H1 (cell line): ENCODE measurements at regions not wholly inside any gene's neighbourhood (a gene's known extent, or its start where the extent isn't known, plus 50 kb on each side); places are given as distances from the start of the nearest gene placed in this dataset.

Experiments
- CTCF ChIA-PET: fragments of 300-600 bp; sonication (Branson Sonifier 250); formaldehyde crosslinking; loops from one replicate; lab custom pipeline; 2021; ENCODE audit not compliant: partially characterized antibody; lab: Charles Lee
- POLR2A ChIA-PET: fragments of 300-600 bp; sonication (Branson Sonifier 250); formaldehyde crosslinking; loops from one replicate; lab custom pipeline; 2021; ENCODE audit warnings: inconsistent platforms; ENCODE audit not compliant: partially characterized antibody; lab: Charles Lee
- DNase-seq, 2 experiments: peaks; one replicate each; pipeline versions ENCODE4 v3.0.0 to v3.0.0-alpha.2; 2010 to 2022; ENCODE audit warnings: low spot score in 2 of 2, low read depth in 1 of 2, mixed read lengths in 1 of 2
- FAIRE-seq: peaks from 2 replicates; lab custom pipeline; 2011; peaks lifted over from hg19 to GRCh38; lab: Jason Lieb, UNC
- H2AFZ ChIP-seq: 2 replicates; pipeline ENCODE4 v1.8.1; 2012; ENCODE audit warnings: low read length, inconsistent platforms
- H2AK5ac ChIP-seq: 2 replicates; pipeline ENCODE4 v1.6.1; 2013; ENCODE audit warnings: low read depth, low read length
- H2BK120ac ChIP-seq: replicated peaks from 2 replicates; pipeline ENCODE3; 2013; ENCODE audit warnings: low read depth, low read length, inconsistent platforms
- H2BK12ac ChIP-seq: 2 replicates; pipeline ENCODE4 v1.6.1; 2013; ENCODE audit warnings: low read depth, low read length
- H2BK15ac ChIP-seq: 2 replicates; pipeline ENCODE4 v1.6.1; 2013; ENCODE audit warnings: low read length
- H2BK20ac ChIP-seq: 2 replicates; pipeline ENCODE4 v1.6.1; 2013; ENCODE audit warnings: low read length
- H2BK5ac ChIP-seq: 2 replicates; pipeline ENCODE4 v1.6.1; 2013; ENCODE audit warnings: low read depth, low read length
- H3K14ac ChIP-seq: 2 replicates; pipeline ENCODE4 v1.6.1; 2013; ENCODE audit warnings: inconsistent platforms; ENCODE audit not compliant: insufficient read length
- H3K18ac ChIP-seq: 2 replicates; pipeline ENCODE4 v1.6.1; 2013; ENCODE audit warnings: low read length; ENCODE audit errors: extremely low read depth
- H3K23ac ChIP-seq: 2 replicates; pipeline ENCODE4 v1.6.1; 2013; ENCODE audit warnings: inconsistent platforms; ENCODE audit not compliant: insufficient read length
- H3K23me2 ChIP-seq: 2 replicates; pipeline ENCODE4 v1.6.1; 2013; ENCODE audit warnings: low read depth, low read length
- H3K27ac ChIP-seq: 2 replicates; pipeline ENCODE4 v1.6.1; 2011; ENCODE audit warnings: low read depth, low read length, inconsistent platforms
- H3K27me3 ChIP-seq, 4 experiments: replicated peaks in 1 of 4; 1 replicate in 1 of 4; 2 replicates in 3 of 4; pipeline versions ENCODE4 v1.6.1 to v1.8.1; 2011 to 2013; ENCODE audit warnings: low read length in 3 of 4, mild to moderate bottlenecking in 3 of 4, inconsistent platforms in 2 of 4, mixed read lengths in 2 of 4, moderate library complexity in 1 of 4; ENCODE audit not compliant: control insufficient read depth in 3 of 4, insufficient read depth in 3 of 4; ENCODE audit errors: extremely low read depth in 1 of 4
- H3K36me3 ChIP-seq, 4 experiments: 2 replicates each; pipeline versions ENCODE4 v1.6.1 to v1.8.1; 2011 to 2013; ENCODE audit warnings: mild to moderate bottlenecking in 4 of 4, low read length in 3 of 4, moderate library complexity in 2 of 4, control low read depth in 1 of 4, inconsistent platforms in 1 of 4; ENCODE audit not compliant: insufficient read depth in 4 of 4, control insufficient read depth in 2 of 4
- H3K4ac ChIP-seq: replicated peaks from 2 replicates; pipeline ENCODE3; 2013; ENCODE audit warnings: low read length, low read depth, mixed read lengths, inconsistent platforms; ENCODE audit not compliant: insufficient read length
- H3K4me1 ChIP-seq, 4 experiments: replicated peaks in 1 of 4; 1 replicate in 1 of 4; 2 replicates in 3 of 4; pipeline versions ENCODE4 v1.6.1 to v1.8.1; 2011 to 2013; ENCODE audit warnings: low read length in 3 of 4, inconsistent platforms in 2 of 4, mixed read lengths in 1 of 4; ENCODE audit not compliant: insufficient read depth in 4 of 4, control insufficient read depth in 3 of 4
- H3K4me2 ChIP-seq, 2 experiments: 2 replicates each; pipeline versions ENCODE4 v1.6.1 to v1.8.1; 2011 to 2013; ENCODE audit warnings: low read depth in 2 of 2, low read length in 2 of 2, control low read depth in 1 of 2, inconsistent platforms in 1 of 2, mild to moderate bottlenecking in 1 of 2; ENCODE audit not compliant: insufficient read depth in 1 of 2
- H3K4me3 ChIP-seq, 4 experiments: fragments of 200-600, 300-600 bp in 1 of 4; sonication (generic), shearing (Covaris generic), sonication (Bioruptor Twin) in 1 of 4; 2 replicates each; pipeline versions ENCODE4 v1.5.1 to v1.8.1; 2011 to 2016; ENCODE audit warnings: low read length in 4 of 4, low read depth in 3 of 4, control low read depth in 2 of 4, inconsistent platforms in 2 of 4, mild to moderate bottlenecking in 2 of 4, mixed read lengths in 1 of 4, moderate library complexity in 1 of 4; ENCODE audit not compliant: insufficient read depth in 2 of 4; ENCODE audit errors: extremely low read depth in 1 of 4
- H3K56ac ChIP-seq: replicated peaks from 2 replicates; pipeline ENCODE3; 2013; ENCODE audit warnings: low read depth, mild to moderate bottlenecking, mixed read lengths, low read length, inconsistent platforms; ENCODE audit not compliant: insufficient read length
- H3K79me1 ChIP-seq: 2 replicates; pipeline ENCODE4 v1.6.1; 2013; ENCODE audit warnings: low read depth, low read length, control low read depth
- H3K79me2 ChIP-seq, 2 experiments: 2 replicates each; pipeline versions ENCODE4 v1.6.1 to v1.8.1; 2012 to 2013; ENCODE audit warnings: low read length in 2 of 2, mild to moderate bottlenecking in 2 of 2, inconsistent platforms in 1 of 2; ENCODE audit not compliant: insufficient read depth in 2 of 2, control insufficient read depth in 1 of 2
- H3K9ac ChIP-seq, 4 experiments: replicated peaks in 1 of 4; 1 replicate in 1 of 4; 2 replicates in 3 of 4; pipeline versions ENCODE4 v1.6.1 to v1.8.1; 2011 to 2013; ENCODE audit warnings: low read depth in 3 of 4, low read length in 3 of 4, control low read depth in 2 of 4, mild to moderate bottlenecking in 2 of 4, moderate library complexity in 2 of 4, inconsistent platforms in 1 of 4; ENCODE audit errors: extremely low read depth in 1 of 4
- H3K9me3 ChIP-seq, 2 experiments: 2 replicates each; pipeline versions ENCODE4 v1.6.1 to v1.8.1; 2012 to 2013; ENCODE audit warnings: mild to moderate bottlenecking in 2 of 2, moderate library complexity in 2 of 2, control low read depth in 1 of 2, inconsistent platforms in 1 of 2, low read depth in 1 of 2, low read length in 1 of 2, mixed read lengths in 1 of 2; ENCODE audit not compliant: insufficient read depth in 2 of 2
- H4K20me1 ChIP-seq, 2 experiments: replicated peaks in 1 of 2; 2 replicates each; pipeline versions ENCODE3 to v1.8.1; 2011 to 2013; ENCODE audit warnings: inconsistent platforms in 2 of 2, low read length in 2 of 2, mild to moderate bottlenecking in 1 of 2; ENCODE audit not compliant: insufficient read depth in 2 of 2, control insufficient read depth in 1 of 2
- H4K5ac ChIP-seq: 2 replicates; pipeline ENCODE4 v1.6.1; 2013; ENCODE audit warnings: low read length, low read depth, mixed read lengths, inconsistent platforms; ENCODE audit not compliant: insufficient read length
- H4K8ac ChIP-seq: 2 replicates; pipeline ENCODE4 v1.8.0; 2013; ENCODE audit warnings: mild to moderate bottlenecking, moderate library complexity, low read length, inconsistent platforms; ENCODE audit not compliant: insufficient read depth; ENCODE audit errors: extremely low read depth
- H4K91ac ChIP-seq: replicated peaks from 2 replicates; pipeline ENCODE3; 2013; ENCODE audit warnings: low read length, mixed read lengths, inconsistent platforms; ENCODE audit not compliant: insufficient read length
- MAFK ChIP-seq: IDR thresholded peaks from 2 replicates; pipeline ENCODE4 v1.6.1; 2012; ENCODE audit warnings: low read depth, mild to moderate bottlenecking, improper control_type of control experiment, low read length
- WGBS, 2 experiments: shearing (Covaris generic) in 1 of 2; methylation state at CpG; one replicate each; pipeline versions ENCODE4 v1.1.6 to v1.1.7; 2013 to 2015; ENCODE audit warnings: low lambda C conversion rate in 2 of 2, mixed read lengths in 2 of 2, inconsistent platforms in 1 of 2, low coverage in 1 of 2, missing lambda C conversion rate in 1 of 2; ENCODE audit not compliant: insufficient replicate concordance in 2 of 2, insufficient coverage in 1 of 2, insufficient read length in 1 of 2; ENCODE audit errors: extremely low coverage in 1 of 2, missing lambda C conversion rate in 1 of 2; 5-methylcytosine and 5-hydroxymethylcytosine counted together

GRCh38 chr11:93039531-93040240, 70.2 kb downstream of the MTNR1B start:
- H3K9me3 ChIP-seq, result peaks cover 14 to 17% of the 10 kb centered on the region in 2 experiments; a peak in 3 of 4 replicates
- ChIA-PET POLR2A (no interaction called here), CTCF (no interaction called here)
- FAIRE-seq, result no peak
- H2BK120ac ChIP-seq, result no peak overlapping the region
- no peak overlapping the region for H3K14ac ChIP-seq
- H2BK20ac ChIP-seq, result no peak overlapping the region
- H2BK15ac ChIP-seq, result no peak overlapping the region
- DNase-seq, result no peak
- no peak overlapping the region for H2BK5ac ChIP-seq
- no peaks in the 10 kb centered on the region for H4K20me1 ChIP-seq
- no peak overlapping the region for H3K27ac ChIP-seq
- H3K79me2 ChIP-seq, result no peaks in the 10 kb centered on the region
- no peak overlapping the region for H2AFZ ChIP-seq
- H3K4me3 ChIP-seq, result no peak overlapping the region
- no peaks in the 10 kb centered on the region for H3K4me1 ChIP-seq
- no peak overlapping the region for H4K8ac ChIP-seq
- no peak overlapping the region for H2BK12ac ChIP-seq
- no peaks in the 10 kb centered on the region for H3K36me3 ChIP-seq
- 93% methylated on average over 2 of the region's 2 CpGs; no CpG with 5 or more reads in 1 of the 2 experiments for WGBS, 2 experiments
- no peak overlapping the region for H3K18ac ChIP-seq
- H3K23me2 ChIP-seq, result no peaks in the 10 kb centered on the region
- H3K27me3 ChIP-seq, result peaks cover 0 to 1% (median 0%) of the 10 kb centered on the region in 4 experiments; a peak in 1 of 7 replicates
- H2AK5ac ChIP-seq, result no peak overlapping the region
- TF ChIP-seq MAFK, result no peak
- no peak overlapping the region for H3K9ac ChIP-seq
- no peak overlapping the region for H3K23ac ChIP-seq
- no peak overlapping the region for H4K91ac ChIP-seq
- H3K56ac ChIP-seq, result no peak overlapping the region
- H3K79me1 ChIP-seq, result no peaks in the 10 kb centered on the region
- no peak overlapping the region for H3K4ac ChIP-seq
- H4K5ac ChIP-seq, result no peak overlapping the region
- H3K4me2 ChIP-seq, result no peak overlapping the region
